Neural progenitor cell (in vitro differentiated cells): ENCODE measurements at regions not wholly inside any gene's neighbourhood (a gene's known extent, or its start where the extent isn't known, plus 50 kb on each side); places are given as distances from the start of the nearest gene placed in this dataset.

Experiments used
- DNase-seq: peaks from one replicate; pipeline ENCODE4 v3.0.0-alpha.2; 2016; ENCODE audit warnings: low spot score
- H2AFZ ChIP-seq: fragments of 200-600 bp; sonication (generic); replicated peaks from 2 replicates; pipeline ENCODE4 v1.6.1; 2016; ENCODE audit warnings: antibody characterized with exemption
- H3F3A ChIP-seq: fragments of 200-600 bp; sonication (generic); 2 replicates; pipeline ENCODE4 v1.6.1; 2016; ENCODE audit warnings: antibody characterized with exemption, low read depth
- H3K27ac ChIP-seq: fragments of 200-600 bp; sonication (generic); 2 replicates; pipeline ENCODE4 v1.5.1; 2016; ENCODE audit warnings: mild to moderate bottlenecking
- H3K27me3 ChIP-seq: fragments of 200-600 bp; sonication (generic); 2 replicates; pipeline ENCODE4 v1.6.1; 2016; ENCODE audit warnings: mild to moderate bottlenecking, moderate library complexity
- H3K36me3 ChIP-seq: fragments of 200-600 bp; sonication (generic); 2 replicates; pipeline ENCODE4 v1.5.1; 2016
- H3K4me1 ChIP-seq: fragments of 200-600 bp; sonication (generic); 2 replicates; pipeline ENCODE4 v1.6.1; 2016; ENCODE audit warnings: mixed run types
- H3K4me2 ChIP-seq: fragments of 200-600 bp; sonication (generic); 2 replicates; pipeline ENCODE4 v1.6.1; 2016
- H3K4me3 ChIP-seq: fragments of 200-600 bp; sonication (generic); 2 replicates; pipeline ENCODE4 v1.5.1; 2016
- H3K79me2 ChIP-seq: fragments of 200-600 bp; sonication (generic); 2 replicates; pipeline ENCODE4 v1.6.1; 2016; ENCODE audit warnings: low read depth
- H3K9ac ChIP-seq: fragments of 200-600 bp; sonication (generic); 2 replicates; pipeline ENCODE4 v1.6.1; 2016
- H3K9me3 ChIP-seq: fragments of 200-600 bp; sonication (generic); 2 replicates; pipeline ENCODE4 v1.5.1; 2016; ENCODE audit warnings: low read depth
- H4K20me1 ChIP-seq: fragments of 200-600 bp; sonication (generic); 2 replicates; pipeline ENCODE4 v1.6.1; 2016; ENCODE audit warnings: low read depth
- H3K27ac Mint-ChIP-seq: 3 replicates; pipeline ENCODE4 v1.8.0; 2021; ENCODE audit warnings: mixed read lengths
- H3K27me3 Mint-ChIP-seq: 2 replicates; pipeline ENCODE4 v1.8.0; 2022; ENCODE audit warnings: low read depth, mild to moderate bottlenecking, inconsistent platforms, moderate library complexity, mixed read lengths; ENCODE audit not compliant: insufficient read depth
- H3K36me3 Mint-ChIP-seq: 3 replicates; pipeline ENCODE4 v1.8.0; 2021; ENCODE audit warnings: mixed read lengths
- H3K4me1 Mint-ChIP-seq: 3 replicates; pipeline ENCODE4 v1.8.0; 2021; ENCODE audit warnings: mixed read lengths
- H3K4me3 Mint-ChIP-seq: 3 replicates; pipeline ENCODE4 v1.8.0; 2021; ENCODE audit warnings: mild to moderate bottlenecking, moderate library complexity, mixed read lengths
- H3K9me3 Mint-ChIP-seq: 3 replicates; pipeline ENCODE4 v1.8.0; 2020; ENCODE audit warnings: mixed read lengths
- EZH2 ChIP-seq: fragments of 200-600 bp; sonication (generic); IDR thresholded peaks from 2 replicates; pipeline ENCODE4 v1.6.1; 2017; ENCODE audit warnings: antibody characterized with exemption, mild to moderate bottlenecking, moderate library complexity
- EZH2phosphoT487 ChIP-seq: fragments of 200-600 bp; sonication (generic); IDR thresholded peaks from 2 replicates; pipeline ENCODE4 v1.6.1; 2017; ENCODE audit warnings: antibody characterized with exemption
- TF ChIP-seq, protein P1 (sequence below): fragments of 200-600 bp; sonication (generic); IDR thresholded peaks from 2 replicates; pipeline ENCODE4 v1.5.1; 2017; ENCODE audit warnings: antibody characterized with exemption, mild to moderate bottlenecking

DNA sequence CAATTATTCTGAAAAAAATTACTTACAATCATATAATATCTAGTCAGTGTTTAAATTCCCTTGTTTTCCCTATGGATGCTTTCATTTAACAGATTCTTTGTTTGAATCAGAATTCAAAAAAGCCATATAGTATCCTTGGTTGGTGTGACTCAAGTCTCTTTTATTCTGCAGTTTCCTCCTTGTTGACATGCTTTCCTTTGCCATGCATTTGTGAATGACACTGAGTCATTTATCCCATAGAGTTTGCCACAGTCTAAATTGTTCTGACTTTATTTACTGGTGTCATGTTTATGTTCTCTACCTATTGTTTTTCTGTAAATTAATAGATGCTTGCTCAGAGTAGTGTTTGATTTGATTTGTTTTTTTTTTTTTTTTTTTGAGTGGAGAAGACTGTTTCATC, 893.8 kb upstream of the SLC10A2 start:
- H3K36me3 Mint-ChIP-seq: no peaks in the 10 kb centered on the region
- no peak for TF ChIP-seq EZH2

DNA sequence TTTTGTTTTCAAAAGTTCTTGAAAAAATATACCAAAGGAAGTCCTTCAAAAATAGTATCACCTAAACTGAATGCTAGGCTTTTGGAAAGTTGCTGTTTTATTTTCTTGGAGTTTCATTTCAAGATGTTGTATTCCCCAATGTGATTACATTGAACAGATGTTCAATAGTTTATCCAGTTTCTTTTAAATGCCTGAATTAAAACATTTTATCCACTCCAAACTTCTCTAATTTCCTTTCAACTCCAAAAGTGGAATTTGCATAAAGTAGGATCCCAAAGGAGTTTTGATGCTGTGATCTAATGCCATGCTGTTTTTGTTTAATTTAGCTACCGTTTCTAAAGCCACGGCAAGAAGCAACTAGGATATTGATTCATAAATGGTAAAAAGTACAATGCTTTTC, 892.5 kb upstream of the SLC10A2 start:
- no peak overlapping the region for H3K4me3 ChIP-seq
- no peaks in the 10 kb centered on the region for H3K27me3 ChIP-seq
- H3K9ac ChIP-seq: no peak overlapping the region
- DNase-seq: no peak
- H3F3A ChIP-seq: no peaks in the 10 kb centered on the region
- no peaks in the 10 kb centered on the region for H3K79me2 ChIP-seq
- no peak for TF ChIP-seq EZH2phosphoT487
- TF ChIP-seq, protein P1, sequence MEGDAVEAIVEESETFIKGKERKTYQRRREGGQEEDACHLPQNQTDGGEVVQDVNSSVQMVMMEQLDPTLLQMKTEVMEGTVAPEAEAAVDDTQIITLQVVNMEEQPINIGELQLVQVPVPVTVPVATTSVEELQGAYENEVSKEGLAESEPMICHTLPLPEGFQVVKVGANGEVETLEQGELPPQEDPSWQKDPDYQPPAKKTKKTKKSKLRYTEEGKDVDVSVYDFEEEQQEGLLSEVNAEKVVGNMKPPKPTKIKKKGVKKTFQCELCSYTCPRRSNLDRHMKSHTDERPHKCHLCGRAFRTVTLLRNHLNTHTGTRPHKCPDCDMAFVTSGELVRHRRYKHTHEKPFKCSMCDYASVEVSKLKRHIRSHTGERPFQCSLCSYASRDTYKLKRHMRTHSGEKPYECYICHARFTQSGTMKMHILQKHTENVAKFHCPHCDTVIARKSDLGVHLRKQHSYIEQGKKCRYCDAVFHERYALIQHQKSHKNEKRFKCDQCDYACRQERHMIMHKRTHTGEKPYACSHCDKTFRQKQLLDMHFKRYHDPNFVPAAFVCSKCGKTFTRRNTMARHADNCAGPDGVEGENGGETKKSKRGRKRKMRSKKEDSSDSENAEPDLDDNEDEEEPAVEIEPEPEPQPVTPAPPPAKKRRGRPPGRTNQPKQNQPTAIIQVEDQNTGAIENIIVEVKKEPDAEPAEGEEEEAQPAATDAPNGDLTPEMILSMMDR: no peak
- no peak for TF ChIP-seq EZH2
- H3K27ac Mint-ChIP-seq: no peak overlapping the region
- no peak overlapping the region for H3K27ac ChIP-seq
- H3K9me3 Mint-ChIP-seq: no peaks in the 10 kb centered on the region
- no peaks in the 10 kb centered on the region for H3K27me3 Mint-ChIP-seq
- no peak overlapping the region for H3K4me2 ChIP-seq
- H3K4me1 Mint-ChIP-seq: no peaks in the 10 kb centered on the region
- H2AFZ ChIP-seq: no peak overlapping the region
- no peaks in the 10 kb centered on the region for H4K20me1 ChIP-seq
- no peaks in the 10 kb centered on the region for H3K36me3 ChIP-seq
- H3K4me1 ChIP-seq: no peaks in the 10 kb centered on the region
- H3K9me3 ChIP-seq: no peaks in the 10 kb centered on the region
- H3K36me3 Mint-ChIP-seq: no peaks in the 10 kb centered on the region
- no peak overlapping the region for H3K4me3 Mint-ChIP-seq

More for the DNA sequence above, 893.8 kb upstream of the SLC10A2 start:
- Histone ChIP-seq H3K9me3 (no peaks in the 10 kb centered on the region), H3K27me3 (no peaks in the 10 kb centered on the region), H3F3A (no peaks in the 10 kb centered on the region), H3K4me1 (no peaks in the 10 kb centered on the region), H3K79me2 (no peaks in the 10 kb centered on the region), H3K9ac (no peak overlapping the region), H3K36me3 (no peaks in the 10 kb centered on the region), H4K20me1 (no peaks in the 10 kb centered on the region), H3K4me3 (no peak overlapping the region), H3K4me2 (no peak overlapping the region), H3K27ac (no peak overlapping the region), H2AFZ (no peak overlapping the region)
- no peak for DNase-seq
- no peaks in the 10 kb centered on the region for H3K9me3 Mint-ChIP-seq
- H3K4me3 Mint-ChIP-seq: no peak overlapping the region
- no peaks in the 10 kb centered on the region for H3K4me1 Mint-ChIP-seq
- H3K27ac Mint-ChIP-seq: no peak overlapping the region
- no peaks in the 10 kb centered on the region for H3K27me3 Mint-ChIP-seq

DNA sequence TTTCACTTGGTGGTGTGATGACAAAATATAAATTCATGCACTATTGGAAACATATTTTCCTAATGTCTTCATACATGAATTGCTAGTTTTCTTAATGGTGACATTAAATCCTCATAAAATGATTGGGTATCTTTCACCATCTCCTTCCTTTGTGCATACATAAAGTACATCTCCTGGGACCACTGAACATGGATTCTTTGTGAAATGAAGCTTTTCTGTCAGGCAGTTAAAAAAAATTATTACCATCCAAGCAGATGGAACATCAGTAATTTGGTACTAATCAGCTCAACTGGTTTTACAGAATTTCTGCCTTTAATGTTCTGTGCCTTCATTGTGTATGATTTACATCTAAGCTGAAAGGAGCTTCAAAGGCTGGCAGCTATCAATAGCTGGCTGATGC, 891.7 kb upstream of the SLC10A2 start:
- DNase-seq: no peak
- no peak for TF ChIP-seq EZH2
- TF ChIP-seq, protein P1: no peak
- no peak for TF ChIP-seq EZH2phosphoT487
- no peak overlapping the region for H2AFZ ChIP-seq
- Mint-ChIP-seq H3K4me3 (no peak overlapping the region), H3K27ac (no peak overlapping the region), H3K4me1 (no peaks in the 10 kb centered on the region), H3K27me3 (no peaks in the 10 kb centered on the region), H3K36me3 (no peaks in the 10 kb centered on the region), H3K9me3 (no peaks in the 10 kb centered on the region)
- H3K36me3 ChIP-seq: no peaks in the 10 kb centered on the region
- no peak overlapping the region for H3K4me3 ChIP-seq
- H4K20me1 ChIP-seq: no peaks in the 10 kb centered on the region
- no peaks in the 10 kb centered on the region for H3K79me2 ChIP-seq
- no peaks in the 10 kb centered on the region for H3K4me1 ChIP-seq
- no peak overlapping the region for H3K27ac ChIP-seq
- no peaks in the 10 kb centered on the region for H3K27me3 ChIP-seq
- H3K9ac ChIP-seq: no peak overlapping the region
- no peaks in the 10 kb centered on the region for H3K9me3 ChIP-seq
- H3F3A ChIP-seq: no peaks in the 10 kb centered on the region
- no peak overlapping the region for H3K4me2 ChIP-seq

DNA sequence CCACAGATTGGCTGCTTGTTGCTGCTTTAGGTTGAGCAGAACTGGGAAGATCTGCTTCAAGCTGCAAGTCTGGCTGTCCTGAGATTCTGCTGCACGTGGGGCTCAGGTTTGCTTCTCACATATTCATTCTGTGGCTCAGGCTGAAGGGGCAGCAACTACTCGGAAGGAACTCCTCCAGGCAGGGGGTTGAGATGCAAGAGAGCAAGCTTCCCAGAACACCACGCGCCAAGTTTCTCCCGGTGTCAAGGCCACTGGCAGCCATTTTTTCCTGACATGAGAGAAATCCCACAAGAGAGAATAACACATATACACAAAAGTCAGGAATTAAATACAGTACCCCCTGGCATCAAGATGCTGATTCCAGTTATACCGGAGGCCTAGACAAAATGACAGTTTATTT, 887.6 kb upstream of the SLC10A2 start:
- Mint-ChIP-seq H3K4me3 (no peak overlapping the region), H3K27me3 (no peaks in the 10 kb centered on the region), H3K4me1 (no peaks in the 10 kb centered on the region), H3K9me3 (no peaks in the 10 kb centered on the region), H3K27ac (no peak overlapping the region), H3K36me3 (no peaks in the 10 kb centered on the region)
- no peaks in the 10 kb centered on the region for H3K9me3 ChIP-seq
- H4K20me1 ChIP-seq: no peaks in the 10 kb centered on the region
- no peaks in the 10 kb centered on the region for H3F3A ChIP-seq
- TF ChIP-seq EZH2 (no peak), EZH2phosphoT487 (no peak)
- TF ChIP-seq, protein P1: no peak
- no peak overlapping the region for H3K9ac ChIP-seq
- no peak overlapping the region for H2AFZ ChIP-seq
- H3K27me3 ChIP-seq: no peaks in the 10 kb centered on the region
- DNase-seq: no peak
- no peak overlapping the region for H3K27ac ChIP-seq
- no peaks in the 10 kb centered on the region for H3K79me2 ChIP-seq
- H3K4me1 ChIP-seq: no peaks in the 10 kb centered on the region
- no peak overlapping the region for H3K4me3 ChIP-seq
- no peak overlapping the region for H3K4me2 ChIP-seq
- no peaks in the 10 kb centered on the region for H3K36me3 ChIP-seq
